GM18519 (cell line): ENCODE measurements at regions not wholly inside any gene's neighbourhood (a gene's known extent, or its start where the extent isn't known, plus 50 kb on each side); places are given as distances from the start of the nearest gene placed in this dataset.

ENCODE experiments used
- ATAC-seq: cut with Tn5 transposase; IDR thresholded peaks from one replicate; pipeline ENCODE4 v1.9.1; 2021; ENCODE audit warnings: mild to moderate bottlenecking, moderate library complexity; ENCODE audit not compliant: unreplicated experiment, low FRiP score

DNA sequence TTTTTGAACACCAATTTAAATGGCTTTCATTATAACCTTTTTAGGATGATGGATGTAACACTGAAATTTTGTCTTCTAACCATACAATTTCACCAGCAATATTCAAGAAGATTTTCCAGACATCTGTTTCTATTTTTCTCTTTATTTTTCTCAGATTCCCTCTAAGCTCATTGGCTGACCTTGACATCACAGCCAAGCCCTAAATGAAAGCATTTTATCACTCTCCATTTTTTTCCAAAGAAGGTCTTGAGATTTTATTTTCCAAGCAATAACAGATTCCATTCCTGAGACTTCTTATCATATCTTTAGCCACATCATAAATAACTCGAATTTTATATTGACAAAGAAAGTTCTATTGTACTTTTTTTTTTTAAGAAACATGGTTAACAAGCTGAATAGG, 392.6 kb upstream of the THBS1 start:
- ATAC-seq: no peak

DNA sequence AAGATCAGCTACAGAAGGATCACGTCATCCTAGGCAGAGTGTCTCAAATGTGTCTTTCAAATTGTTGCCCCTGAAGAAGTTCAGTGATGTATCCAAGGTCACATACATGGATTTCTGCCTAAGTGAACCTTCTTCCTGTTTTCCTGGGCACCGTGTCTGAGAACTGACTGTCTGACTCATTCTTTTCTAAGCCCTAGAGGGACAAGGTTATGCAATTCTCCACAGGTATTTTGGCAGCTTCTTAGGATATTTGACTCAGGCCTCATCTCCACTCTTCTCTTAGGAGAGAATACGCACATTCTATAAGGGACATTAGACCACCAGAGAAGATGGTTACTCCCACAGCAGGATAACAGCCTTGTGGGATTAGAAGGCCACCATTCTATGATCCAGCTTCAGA, 391.9 kb upstream of the THBS1 start:
- ATAC-seq: no peak

DNA sequence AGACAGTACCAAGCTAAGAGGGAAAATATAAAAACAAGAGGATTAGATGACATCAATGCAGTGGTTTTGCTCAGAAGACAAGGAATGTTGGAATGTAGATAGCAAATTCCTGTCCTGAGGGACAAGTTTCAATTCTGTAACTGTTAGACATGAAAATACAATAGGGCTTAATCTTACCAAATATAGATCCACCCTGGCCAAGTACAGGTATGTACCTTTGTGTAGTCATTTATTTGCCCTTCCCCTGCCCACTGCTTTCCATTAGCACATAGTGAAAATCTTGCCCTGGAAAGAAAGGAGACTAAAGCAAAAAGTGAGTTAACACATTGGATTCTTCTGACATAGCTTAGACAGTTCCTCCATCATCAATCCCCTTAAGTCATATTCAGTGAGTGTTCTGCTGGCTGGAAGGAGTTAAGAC, 389.0 kb upstream of the THBS1 start:
- ATAC-seq: no peak

DNA sequence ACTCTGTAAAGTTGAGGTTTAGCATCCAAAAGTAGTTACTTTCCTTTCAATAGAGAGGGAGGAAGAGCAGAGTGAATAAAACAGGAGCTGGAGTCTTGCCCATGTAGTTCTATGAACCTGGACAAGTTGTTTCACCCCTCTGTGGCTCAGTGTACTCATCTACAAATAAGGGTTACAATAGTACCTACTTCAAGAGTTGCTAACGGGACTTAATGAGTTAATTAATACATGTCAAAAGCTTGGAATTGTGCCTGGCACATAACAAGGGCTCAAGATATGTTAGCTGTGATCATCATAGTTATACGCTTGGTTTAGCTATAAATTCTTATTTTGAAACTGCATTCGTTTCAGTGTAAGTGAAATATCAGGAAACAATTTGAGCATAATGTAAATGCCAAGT, 388.5 kb upstream of the THBS1 start:
- no peak for ATAC-seq

DNA sequence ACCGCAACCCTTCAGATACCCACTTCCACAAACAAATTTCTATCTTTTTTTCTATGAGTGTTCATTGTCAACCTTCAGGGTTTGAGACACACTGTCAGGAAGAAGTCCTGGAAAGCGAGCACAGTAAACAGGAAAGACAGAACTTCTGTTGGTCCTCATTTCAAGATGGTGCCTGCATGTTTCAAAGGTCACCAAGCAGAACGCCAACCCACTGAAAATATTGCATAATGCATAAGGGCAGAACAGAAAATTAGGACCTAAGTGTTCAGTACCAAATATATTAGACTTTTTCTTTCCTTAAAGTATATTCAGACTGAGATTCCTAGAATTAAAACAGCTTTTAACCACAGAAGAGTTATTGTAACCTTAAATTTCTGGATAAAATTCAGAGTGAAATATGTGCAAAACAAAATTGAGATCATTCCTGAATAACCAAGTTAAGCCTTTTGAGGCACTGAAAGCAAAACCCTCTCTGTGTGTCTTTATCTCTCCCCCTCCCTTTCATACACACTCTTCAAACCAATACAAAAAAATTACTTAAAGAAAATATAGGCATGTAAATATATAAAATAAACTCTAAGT, 387.8 kb upstream of the THBS1 start:
- ATAC-seq: no peak

DNA sequence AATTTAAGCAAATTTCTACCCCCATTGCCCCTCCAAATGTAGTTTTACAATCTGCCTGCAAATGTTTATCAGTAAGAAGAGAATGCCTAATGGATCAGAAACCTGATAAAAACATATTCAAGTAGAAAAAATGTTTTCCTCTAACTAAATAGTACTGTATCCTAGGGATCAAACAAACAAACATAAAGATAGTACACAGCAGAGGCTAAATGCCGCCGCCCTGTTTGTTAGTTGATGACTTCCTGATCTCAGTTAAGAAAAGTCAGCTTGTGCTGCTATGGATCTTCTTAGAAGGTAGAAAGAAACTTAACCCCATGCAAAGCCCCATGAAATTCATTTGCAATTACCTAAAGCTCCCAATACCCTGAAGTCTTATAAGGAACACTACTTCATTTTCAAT, 387.3 kb upstream of the THBS1 start:
- no peak for ATAC-seq

DNA sequence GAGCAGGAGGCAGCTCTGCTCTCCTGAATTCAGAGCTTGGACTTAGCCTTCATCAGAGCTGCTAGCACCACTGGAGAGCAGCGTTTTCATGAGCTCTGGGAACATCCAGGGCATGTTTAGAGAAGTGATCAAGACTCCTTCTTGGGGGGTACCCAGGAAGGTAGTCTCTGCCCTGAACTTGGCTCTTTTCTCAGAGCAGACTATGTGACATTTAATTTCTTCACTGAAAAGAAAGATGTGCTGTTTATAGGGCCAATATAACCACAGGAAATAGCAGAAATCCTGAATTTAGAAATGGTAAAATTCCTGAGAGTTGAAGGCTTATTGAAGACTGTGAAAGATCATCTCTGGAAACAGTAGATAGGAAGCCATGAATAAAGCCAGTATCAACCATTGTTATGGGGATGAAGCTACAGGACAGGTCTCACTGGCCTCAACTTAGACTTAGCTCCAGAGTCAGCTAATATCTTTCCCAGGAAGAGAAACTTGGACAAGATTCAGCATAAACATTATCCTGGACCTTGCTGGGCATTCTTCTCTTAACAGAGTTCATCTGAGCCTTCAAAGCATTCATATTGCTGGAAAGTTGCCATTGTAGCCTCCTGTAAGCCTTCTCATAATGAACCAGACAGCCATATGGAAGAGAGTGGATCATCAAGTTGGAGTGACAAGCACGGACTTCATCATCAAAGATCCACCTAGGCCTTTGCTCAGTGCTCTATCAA, 386.6 kb upstream of the THBS1 start:
- no peak for ATAC-seq

DNA sequence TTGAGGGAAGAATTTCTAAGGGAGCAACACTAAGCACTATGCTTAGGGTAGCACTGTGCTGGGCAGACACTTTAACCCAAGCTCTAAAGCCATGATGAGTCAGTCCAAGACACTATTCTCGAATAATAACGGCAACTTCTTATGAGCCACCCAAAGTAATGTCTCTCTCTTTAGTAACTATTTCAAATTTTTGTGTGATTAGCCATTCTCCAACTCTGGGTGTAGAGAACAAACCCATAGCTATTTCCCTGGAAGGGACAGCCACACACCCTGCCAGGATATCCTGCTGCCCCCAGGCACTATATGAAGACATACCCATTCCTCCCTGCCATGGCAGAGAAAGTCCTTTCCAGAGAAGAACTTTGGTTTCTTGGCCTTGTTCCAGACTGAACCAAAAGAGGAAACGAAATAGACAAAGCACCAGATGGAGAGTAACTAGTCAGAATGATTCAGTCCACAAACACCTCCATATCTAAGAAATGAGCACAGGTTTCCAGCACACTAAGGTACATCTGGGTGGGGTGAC, 384.9 kb upstream of the THBS1 start:
- ATAC-seq: no peak

DNA sequence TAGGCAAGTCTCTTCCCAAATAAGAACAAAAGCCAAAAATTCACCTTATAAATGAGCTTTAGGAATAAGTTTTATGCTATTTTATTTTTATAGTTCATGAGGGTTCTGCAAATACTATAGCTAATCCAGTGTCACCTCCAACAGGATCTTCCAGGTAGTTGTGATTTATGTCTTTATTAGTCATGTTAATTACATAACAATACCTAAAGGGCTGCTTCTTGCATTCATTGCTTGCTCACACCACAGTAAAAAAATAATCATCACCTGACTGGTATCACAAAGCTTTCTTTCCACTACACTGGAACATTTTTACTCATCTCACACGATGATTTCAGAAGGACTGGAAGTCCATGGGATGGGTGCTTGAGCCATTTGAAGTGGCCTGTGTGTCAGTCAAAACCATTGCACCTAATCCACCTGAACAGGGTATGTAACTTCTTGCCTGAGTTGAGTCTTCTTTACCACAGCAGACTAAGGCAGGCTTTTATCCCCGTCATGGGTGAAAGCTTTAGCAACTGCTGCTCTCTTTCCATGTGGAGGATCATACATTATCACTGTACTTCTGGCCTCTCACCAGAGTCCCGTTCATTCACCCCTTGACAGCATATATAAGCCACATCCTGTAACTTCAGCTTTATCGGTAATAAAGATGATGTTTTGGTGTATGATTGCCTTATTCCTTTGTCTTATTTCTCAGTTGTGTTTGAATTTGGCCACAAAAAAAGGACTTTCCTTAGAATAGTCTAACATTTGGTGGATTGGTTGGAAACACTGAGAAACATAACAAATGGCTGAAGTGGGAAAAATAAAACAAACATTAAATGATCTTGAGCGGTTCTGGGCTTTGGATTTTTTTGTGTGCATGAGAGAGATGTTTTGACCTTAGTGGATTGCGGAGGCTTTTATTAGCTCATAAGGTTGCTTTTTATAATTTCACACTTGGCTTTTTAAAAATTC, 382.6 kb upstream of the THBS1 start:
- ATAC-seq: no peak

DNA sequence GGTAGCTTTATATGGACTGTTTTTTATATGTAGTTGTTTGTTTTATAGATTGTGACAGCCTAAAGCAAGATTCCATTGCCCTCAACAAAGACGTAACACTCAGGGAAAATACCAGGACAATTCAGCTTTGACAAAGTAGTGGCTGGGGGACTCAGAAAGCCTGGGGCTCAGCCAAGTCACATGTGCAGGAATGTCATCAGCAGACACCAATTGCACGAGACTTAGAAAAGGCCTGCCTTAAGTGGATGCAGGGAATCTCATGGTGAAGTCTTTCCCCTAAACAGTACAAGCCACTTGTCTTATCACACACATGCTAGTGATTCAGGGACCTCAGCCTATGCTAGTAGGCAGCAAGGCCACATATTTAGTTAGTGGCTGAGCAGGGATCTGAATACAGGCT, 381.8 kb upstream of the THBS1 start:
- ATAC-seq: no peak

DNA sequence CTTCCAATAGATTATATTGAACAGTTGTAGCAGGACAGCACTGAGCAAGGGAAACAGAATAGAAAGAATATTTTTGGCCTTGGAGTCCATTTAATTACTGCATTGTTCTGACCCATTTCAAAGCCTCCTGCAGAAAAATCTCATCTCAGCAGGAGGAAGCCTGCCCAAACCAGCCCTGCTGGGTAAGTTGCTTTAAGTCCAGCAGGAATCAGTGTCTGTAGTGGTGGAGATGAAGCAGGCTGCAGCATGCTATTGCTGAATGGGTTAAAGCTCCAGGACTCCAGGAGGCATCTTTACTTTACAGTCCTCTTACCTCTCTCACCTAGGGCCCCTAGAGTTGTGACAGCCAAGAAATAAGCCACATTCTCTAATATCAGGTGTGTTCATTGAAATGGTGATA, 380.3 kb upstream of the THBS1 start:
- no peak for ATAC-seq

DNA sequence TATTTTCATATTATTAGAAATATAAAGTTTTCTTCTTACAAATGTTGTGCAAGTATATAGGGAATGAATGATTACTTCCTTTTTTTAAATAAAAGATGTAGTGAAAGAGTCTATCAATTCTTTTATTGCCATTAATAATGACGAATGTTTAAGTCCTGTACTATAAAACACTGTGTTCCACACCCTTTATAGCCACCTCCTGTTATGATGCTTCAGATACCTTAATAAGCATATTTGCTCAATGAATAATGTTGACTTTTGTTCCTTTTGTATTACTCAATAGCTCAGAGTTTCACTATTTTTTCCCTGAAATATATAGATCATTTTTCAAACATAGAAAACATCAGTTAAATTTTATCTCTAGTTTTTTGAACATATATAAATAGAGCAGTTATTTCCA, 378.2 kb upstream of the THBS1 start:
- no peak for ATAC-seq

DNA sequence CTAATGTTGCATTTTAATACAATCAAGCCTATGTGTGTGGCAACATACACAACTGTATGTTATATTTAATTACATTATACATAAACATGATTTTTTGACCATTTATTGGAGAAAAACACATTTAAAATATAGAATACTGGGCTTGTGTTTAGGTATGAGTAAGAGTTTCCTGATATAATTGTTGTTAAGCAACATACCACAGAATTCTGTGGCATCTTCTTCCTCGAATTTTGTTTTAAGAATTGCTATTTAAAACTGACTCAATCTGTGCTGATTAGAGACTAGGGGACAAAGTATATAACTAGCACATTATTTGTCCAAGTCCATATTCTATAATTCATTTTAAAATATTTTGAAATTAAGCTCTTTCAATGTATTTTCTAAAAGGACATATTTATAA, 376.8 kb upstream of the THBS1 start:
- ATAC-seq: no peak

DNA sequence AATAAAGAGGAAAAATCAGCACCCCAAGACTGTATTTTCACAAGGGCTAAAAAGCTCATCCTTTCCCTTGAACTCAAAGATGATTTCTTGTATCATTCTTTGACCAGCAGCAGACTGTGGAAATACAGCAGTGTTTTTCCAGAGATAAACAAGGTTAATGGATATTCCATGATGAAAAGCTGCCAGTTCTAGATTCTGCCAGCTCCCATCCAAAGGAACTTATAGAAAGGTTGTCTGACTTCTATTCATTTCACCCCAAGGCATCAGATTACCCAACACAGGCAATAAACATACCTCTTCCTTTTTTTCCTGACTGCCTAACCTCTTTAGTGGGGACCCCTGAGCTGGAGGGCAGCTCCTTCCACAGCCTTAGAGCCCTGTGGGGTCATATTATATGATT, 375.8 kb upstream of the THBS1 start:
- no peak for ATAC-seq

DNA sequence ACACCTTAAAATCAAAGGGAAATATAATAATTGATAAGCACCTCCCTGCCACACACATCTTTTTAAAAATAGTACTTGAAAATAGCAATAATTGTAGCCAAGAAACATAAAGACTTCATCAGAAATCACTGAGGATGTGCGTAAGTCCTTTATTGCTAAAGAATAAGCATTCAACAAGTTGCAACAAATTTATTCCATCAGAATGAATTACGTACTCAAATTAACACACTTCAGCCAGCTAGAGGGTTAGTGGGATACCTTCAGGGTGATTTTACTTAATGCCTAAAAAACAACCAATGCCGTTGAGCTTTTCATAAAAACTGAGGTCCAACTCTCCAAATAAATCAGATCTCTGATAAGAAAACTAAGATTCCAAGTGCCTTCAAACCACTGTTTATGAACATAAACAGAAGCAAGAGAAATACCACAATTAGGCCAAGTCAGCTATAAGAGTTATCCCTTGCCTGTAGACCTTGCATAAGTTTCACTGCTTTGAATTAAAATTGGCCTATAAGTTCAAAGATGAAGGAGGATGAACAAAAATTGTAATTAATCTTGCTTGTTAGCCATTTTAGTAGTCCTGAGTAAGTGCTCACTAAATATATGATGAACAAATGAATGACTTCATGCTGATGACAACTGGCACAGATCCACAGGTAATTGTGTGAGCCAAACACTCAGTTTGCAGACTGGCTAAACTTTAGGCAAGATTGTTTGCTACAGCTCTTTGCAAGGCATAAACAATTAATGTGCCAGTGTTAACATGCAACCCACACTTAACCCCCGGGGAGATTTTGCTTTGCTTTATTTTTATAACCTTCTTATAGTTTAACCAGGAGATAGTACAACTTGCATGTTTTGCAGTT, 375.1 kb upstream of the THBS1 start:
- no peak for ATAC-seq

DNA sequence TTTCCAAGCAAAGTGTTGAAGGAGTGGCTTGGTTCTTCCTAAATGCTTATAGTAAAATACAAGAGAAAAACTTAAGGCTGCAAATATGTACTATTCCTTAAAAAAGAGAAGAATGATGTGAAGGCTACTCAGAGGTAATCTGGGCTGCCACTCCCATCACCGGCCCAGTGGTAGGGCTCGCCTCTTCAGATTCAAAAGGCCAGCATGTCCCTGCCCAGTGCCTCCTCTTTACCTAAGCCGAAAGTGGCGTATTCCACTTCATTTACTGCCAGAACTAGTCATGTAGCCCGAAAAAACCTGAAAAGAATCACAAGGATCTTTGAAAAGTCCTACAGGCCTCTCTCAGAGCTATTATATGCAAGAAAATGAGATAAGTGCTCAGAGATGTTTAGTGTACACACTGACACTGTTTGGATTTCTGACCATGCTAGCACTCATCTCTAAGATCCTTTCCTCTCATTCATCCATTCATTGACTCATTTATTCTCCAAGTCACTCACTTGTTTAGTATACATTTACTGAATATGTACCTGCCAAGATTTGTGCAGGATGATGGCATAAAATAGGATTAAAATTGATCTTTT, 373.3 kb upstream of the THBS1 start:
- ATAC-seq: no peak

DNA sequence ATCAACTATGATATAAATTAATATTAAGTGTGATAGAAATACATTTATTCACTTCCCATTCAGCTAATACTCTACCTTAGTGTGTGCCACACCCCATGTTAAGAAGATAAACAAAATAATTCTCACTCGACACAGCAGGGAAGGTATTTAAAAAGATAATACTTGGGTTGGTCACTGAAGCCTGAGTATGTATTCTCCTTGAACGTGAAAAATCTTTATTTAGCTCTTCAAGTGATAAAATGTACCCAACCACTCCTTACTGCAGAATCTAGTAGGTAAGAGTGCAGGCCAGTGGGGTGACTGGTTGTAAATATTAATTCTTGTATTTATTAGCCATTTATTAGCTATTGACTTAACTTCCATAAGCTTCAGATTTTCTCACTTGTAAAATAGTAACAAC, 372.7 kb upstream of the THBS1 start:
- no peak for ATAC-seq

DNA sequence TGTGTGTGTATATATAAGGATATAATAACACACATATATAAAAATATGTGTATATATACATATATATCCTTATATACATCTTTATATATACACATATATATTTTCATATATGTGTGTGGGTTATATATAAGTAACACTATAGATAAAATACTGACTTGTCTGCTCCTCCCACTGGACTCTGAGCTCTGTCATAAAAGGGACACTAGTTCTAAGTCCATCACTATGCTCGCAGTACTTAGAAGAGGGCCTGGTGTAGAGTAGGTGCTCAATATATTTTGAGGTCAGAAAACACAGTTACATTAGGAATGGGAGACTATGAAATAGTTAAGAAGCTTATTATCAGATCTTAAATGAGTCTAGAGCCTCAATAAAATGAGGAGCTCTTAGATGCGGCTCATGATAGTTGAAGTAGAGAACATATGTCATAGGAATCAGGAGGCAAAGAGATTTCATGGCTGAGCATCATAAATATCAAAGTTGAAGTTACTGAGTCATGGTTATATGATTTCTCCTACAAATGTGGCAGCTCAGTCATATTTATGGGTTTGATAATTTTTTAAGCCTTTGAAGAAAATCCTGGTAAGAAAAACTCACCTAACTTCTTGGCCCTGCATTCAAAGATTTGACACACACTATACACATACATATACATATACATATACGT, 371.2 kb upstream of the THBS1 start:
- no peak for ATAC-seq
